Uterus (tissue), 3 donors: ENCODE measurements at regions not wholly inside any gene's neighbourhood (a gene's known extent, or its start where the extent isn't known, plus 50 kb on each side); places are given as distances from the start of the nearest gene placed in this dataset.

Experiments
- DNase-seq, 2 donors: peaks; one replicate each; pipeline ENCODE4 v3.0.0-alpha.2; 2019 to 2020
- H3K27ac ChIP-seq, 2 donors: fragments of 200-600 bp; sonication (generic); 1 replicate in 1 of 2; 2 replicates in 1 of 2; pipeline ENCODE4 v1.5.1; 2016 to 2018
- H3K27me3 ChIP-seq, 2 donors: fragments of 200-600 bp; sonication (generic); one replicate each; pipeline ENCODE4 v1.5.1; 2018 to 2019; ENCODE audit warnings: control low read depth in 1 of 2
- H3K36me3 ChIP-seq, 2 donors: fragments of 200-600 bp; sonication (generic); one replicate each; pipeline ENCODE4 v1.5.1; 2019; ENCODE audit warnings: control low read depth in 1 of 2
- H3K4me1 ChIP-seq, 2 donors: fragments of 200-600 bp; sonication (generic); one replicate each; pipeline ENCODE4 v1.5.1; 2018 to 2019; ENCODE audit warnings: control low read depth in 1 of 2
- H3K4me3 ChIP-seq, 2 donors: fragments of 200-600 bp; sonication (generic); 1 replicate in 1 of 2; 2 replicates in 1 of 2; pipeline ENCODE4 v1.5.1; 2018 to 2019; ENCODE audit warnings: mild to moderate bottlenecking in 1 of 2
- H3K9me3 ChIP-seq, 2 donors: fragments of 200-600 bp; sonication (generic); one replicate each; pipeline ENCODE4 v1.5.1; 2019; ENCODE audit warnings: control low read depth in 1 of 2
- POLR2A ChIP-seq, 2 donors: fragments of 450-650 bp; IDR thresholded peaks; one replicate each; pipeline ENCODE4 v1.6.1; 2016; ENCODE audit warnings: antibody characterized with exemption in 2 of 2, mild to moderate bottlenecking in 1 of 2, moderate library complexity in 1 of 2
- intact Hi-C: fragments of 100-400 bp; cut with DNase I; formaldehyde crosslinking; loops from one replicate; pipeline ENCODE4 v1.15.1; 2023; ENCODE audit warnings: low total_unique reads
- TF ChIP-seq, protein P1 (sequence below), 4 experiments: fragments of 200-600 bp in 2 of 4; fragments of 450-650 bp in 2 of 4; sonication (generic) in 2 of 4; IDR thresholded peaks; one replicate each; pipeline ENCODE4 v1.5.1; 2016 to 2019; ENCODE audit warnings: antibody characterized with exemption in 4 of 4, mild to moderate bottlenecking in 2 of 4, moderate library complexity in 1 of 4
- donor health status: DM: yes; HTN: yes; CAD: no.

DNA sequence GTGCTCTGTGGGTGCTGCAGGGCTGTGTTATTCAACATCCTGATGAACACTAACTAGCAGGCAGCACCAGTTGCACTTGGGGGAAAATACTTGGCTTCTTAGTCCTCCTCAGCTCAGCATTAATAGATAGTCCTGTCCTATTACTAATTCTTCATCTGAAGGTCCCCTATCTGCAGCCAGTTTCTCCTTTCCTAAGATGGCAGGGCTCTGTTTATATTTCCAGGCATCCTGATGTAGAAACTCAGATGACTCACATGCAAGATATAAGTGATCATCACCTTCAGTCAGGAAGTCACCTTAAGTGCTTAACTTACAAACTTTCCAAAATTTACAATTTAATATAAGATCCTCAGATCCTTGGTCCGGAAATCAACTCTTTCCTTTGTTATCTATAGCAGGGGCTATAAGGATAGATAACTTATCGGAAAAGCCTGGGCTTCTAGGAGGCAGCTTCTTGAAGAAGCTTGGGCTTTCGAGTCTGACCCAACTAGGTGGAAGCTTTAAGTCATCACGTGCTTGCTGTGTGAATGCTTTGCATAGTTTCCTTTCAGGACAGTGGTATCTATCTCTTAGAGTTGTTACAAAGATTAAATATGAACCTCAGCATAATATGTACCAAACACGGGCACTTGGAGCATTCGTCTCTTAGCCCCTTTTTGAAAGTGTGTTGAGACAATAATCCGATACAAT lies 181.0 kb upstream of the GRIP1 start:
- TF ChIP-seq POLR2A (IDR thresholded peaks at IDR 0.05) = no peak
- TF ChIP-seq, protein P1, sequence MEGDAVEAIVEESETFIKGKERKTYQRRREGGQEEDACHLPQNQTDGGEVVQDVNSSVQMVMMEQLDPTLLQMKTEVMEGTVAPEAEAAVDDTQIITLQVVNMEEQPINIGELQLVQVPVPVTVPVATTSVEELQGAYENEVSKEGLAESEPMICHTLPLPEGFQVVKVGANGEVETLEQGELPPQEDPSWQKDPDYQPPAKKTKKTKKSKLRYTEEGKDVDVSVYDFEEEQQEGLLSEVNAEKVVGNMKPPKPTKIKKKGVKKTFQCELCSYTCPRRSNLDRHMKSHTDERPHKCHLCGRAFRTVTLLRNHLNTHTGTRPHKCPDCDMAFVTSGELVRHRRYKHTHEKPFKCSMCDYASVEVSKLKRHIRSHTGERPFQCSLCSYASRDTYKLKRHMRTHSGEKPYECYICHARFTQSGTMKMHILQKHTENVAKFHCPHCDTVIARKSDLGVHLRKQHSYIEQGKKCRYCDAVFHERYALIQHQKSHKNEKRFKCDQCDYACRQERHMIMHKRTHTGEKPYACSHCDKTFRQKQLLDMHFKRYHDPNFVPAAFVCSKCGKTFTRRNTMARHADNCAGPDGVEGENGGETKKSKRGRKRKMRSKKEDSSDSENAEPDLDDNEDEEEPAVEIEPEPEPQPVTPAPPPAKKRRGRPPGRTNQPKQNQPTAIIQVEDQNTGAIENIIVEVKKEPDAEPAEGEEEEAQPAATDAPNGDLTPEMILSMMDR (IDR thresholded peaks at IDR 0.05) = no peak
- Histone ChIP-seq H3K27ac (no peak overlapping the region), H3K9me3 (no peaks in the 10 kb centered on the region), H3K4me1 (no peaks in the 10 kb centered on the region), H3K36me3 (no peaks in the 10 kb centered on the region), H3K4me3 (no peak overlapping the region), H3K27me3 (no peaks in the 10 kb centered on the region)
- no peak for DNase-seq
- intact Hi-C loops = no loop called here

DNA sequence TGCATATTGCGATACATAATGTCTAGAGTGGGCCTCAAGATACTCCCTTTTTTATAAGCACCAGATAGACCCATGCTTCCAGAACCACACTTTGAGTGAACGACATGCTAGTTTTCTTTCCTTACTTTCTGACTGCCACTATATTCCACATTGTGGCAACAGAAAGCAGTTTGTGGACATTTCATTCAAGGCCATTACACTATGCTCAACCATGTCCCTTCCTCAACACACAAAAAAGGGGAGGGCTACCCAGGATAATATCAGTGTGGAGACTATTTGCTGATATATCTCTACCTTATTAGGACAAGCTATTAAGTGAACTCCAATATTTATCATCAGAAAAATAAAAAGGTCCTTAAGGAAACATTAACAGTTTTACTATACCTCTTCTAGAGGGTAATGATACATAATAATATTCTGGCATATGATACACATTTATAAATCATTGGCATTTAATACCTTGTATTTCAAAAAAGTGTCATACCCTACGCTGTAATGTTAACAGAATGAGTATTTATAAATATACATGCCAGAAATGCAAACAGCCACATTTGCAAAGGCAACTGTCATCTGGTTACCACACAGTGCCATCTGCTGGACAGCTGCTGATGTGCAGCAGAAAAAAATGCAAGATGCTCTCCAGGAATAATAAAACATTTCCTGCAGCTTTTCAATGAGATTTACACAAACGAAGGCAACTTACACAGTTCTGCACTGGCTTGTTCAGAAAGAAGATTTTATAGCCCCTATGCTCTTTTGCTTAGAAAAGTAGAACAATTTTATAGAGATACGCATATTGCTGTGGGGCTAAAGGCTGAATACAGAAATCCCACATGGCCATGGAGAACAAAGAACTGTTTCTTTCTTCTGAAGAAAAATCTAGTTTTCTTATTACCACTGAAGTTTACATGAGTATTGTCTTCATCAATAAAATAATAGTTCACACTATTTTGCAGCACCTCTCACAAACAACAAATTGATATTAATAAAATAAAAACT lies 182.2 kb upstream of the GRIP1 start:
- no peaks in the 10 kb centered on the region for H3K9me3 ChIP-seq
- H3K27me3 ChIP-seq = no peaks in the 10 kb centered on the region
- no peaks in the 10 kb centered on the region for H3K4me1 ChIP-seq
- no peak overlapping the region for H3K27ac ChIP-seq
- no peak for TF ChIP-seq POLR2A (IDR thresholded peaks at IDR 0.05)
- TF ChIP-seq, protein P1 (IDR thresholded peaks at IDR 0.05) = peak; percentile 61 to 84 (median 72)
- intact Hi-C loops = no loop called here
- H3K4me3 ChIP-seq = no peak overlapping the region
- peak; percentile 16 to 29 for DNase-seq
- no peaks in the 10 kb centered on the region for H3K36me3 ChIP-seq

DNA sequence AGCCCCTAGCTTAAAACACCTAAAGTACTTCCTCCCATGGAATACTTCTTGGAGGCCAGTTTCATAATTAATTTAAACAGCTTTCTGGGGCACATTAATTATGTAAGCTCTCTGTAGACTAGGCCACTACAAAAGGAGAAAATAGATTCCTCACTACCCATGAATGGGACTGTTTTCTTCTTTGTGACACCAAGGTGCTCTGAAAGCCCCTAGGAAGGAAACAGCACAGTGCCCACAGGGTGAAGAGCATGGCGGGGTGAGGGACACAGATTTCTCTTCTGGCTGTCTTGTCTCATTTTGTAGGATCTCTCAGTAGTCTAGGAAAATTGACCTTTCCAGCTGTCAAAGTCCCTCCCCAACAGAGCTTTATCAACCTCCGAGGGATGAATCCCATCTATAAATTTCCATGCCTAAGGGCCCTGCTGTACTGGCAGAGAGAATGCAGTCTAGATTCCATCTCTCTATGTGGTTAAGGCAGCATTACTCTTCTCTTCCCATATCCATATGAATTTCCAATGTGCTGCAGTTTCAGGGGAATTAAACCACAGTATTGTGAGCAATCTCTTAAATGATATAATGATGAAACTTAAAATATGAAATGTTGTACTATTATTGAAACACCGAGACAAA lies 183.6 kb upstream of the GRIP1 start:
- DNase-seq = no peak
- Histone ChIP-seq H3K4me1 (no peaks in the 10 kb centered on the region), H3K4me3 (no peak overlapping the region), H3K27me3 (no peaks in the 10 kb centered on the region), H3K9me3 (no peaks in the 10 kb centered on the region), H3K36me3 (no peaks in the 10 kb centered on the region), H3K27ac (no peak overlapping the region)
- intact Hi-C loops = no loop called here
- TF ChIP-seq POLR2A (IDR thresholded peaks at IDR 0.05) = no peak
- TF ChIP-seq, protein P1 (IDR thresholded peaks at IDR 0.05) = no peak

DNA sequence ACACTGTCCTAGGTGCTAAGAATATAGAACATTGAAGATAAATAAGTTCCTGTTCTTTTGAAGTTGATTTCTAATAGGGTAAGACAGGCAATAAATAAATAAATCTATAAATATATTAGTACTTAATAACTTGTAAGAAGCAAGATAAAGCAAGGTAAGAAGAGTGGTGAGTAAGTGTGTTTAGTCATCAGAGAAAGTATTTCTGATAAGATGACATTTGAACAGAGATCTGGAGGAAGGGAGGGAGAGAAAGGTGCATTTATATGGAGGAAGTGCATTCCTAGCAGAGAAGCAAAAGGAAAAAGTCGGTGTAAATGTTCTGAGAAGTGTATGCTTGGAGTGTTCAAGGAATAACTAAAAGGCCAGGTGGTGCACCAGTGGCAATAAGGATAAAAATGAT lies 184.4 kb upstream of the GRIP1 start:
- Histone ChIP-seq H3K27ac (no peak overlapping the region), H3K4me1 (no peaks in the 10 kb centered on the region), H3K9me3 (no peaks in the 10 kb centered on the region), H3K36me3 (no peaks in the 10 kb centered on the region), H3K27me3 (no peaks in the 10 kb centered on the region), H3K4me3 (no peak overlapping the region)
- DNase-seq = no peak
- intact Hi-C loops = no loop called here
- TF ChIP-seq POLR2A (IDR thresholded peaks at IDR 0.05) = no peak
- TF ChIP-seq, protein P1 (IDR thresholded peaks at IDR 0.05) = no peak
